ENCODE measurements at regions not wholly inside any gene's neighbourhood (a gene's known extent, or its start where the extent isn't known, plus 50 kb on each side); places are given as distances from the start of the nearest gene placed in this dataset.

DNA sequence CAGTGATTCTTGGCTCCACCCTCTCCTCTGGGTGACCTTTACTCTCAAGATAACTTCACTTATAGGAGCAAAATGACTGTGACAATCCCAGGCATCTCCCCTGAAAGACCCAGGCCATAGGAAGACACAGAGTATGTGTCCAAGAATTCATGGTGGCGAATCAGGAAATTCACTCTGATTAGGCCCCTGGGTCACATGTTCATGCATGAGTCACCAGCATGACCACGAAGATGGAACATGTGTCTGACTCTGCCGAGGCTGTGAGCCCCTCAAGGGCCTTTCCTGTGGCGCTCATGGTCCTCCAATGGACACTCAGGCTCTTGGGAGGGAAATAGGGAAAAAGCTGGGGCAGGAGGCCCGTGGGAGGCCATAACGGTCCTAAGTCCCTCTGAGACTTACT lies 74.0 kb upstream of the TEX51 start:
- no peak for DNase-seq (ENCODE audit: extremely low read depth, low read depth)

DNA sequence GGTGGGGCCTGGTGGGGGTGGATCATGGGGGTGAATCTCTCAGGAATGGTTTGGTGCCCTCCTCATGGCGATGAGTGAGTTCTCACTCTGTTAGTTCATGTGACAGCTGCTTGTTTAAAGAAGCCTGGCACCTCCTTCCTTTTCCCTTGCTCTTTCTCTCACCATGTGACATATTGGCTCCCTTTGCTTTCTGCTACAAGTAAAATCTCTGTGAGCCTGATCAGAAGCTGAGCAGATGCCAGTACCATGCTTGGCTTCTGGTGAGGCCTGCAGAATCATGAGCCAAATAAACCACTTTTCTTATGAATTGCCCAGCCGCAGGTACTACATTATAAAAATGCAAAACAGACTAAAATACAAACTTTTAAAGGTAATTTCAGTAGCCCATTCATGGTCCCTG lies 73.4 kb upstream of the TEX51 start:
- TF ChIP-seq, protein P1, sequence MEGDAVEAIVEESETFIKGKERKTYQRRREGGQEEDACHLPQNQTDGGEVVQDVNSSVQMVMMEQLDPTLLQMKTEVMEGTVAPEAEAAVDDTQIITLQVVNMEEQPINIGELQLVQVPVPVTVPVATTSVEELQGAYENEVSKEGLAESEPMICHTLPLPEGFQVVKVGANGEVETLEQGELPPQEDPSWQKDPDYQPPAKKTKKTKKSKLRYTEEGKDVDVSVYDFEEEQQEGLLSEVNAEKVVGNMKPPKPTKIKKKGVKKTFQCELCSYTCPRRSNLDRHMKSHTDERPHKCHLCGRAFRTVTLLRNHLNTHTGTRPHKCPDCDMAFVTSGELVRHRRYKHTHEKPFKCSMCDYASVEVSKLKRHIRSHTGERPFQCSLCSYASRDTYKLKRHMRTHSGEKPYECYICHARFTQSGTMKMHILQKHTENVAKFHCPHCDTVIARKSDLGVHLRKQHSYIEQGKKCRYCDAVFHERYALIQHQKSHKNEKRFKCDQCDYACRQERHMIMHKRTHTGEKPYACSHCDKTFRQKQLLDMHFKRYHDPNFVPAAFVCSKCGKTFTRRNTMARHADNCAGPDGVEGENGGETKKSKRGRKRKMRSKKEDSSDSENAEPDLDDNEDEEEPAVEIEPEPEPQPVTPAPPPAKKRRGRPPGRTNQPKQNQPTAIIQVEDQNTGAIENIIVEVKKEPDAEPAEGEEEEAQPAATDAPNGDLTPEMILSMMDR (IDR thresholded peaks at IDR 0.05; ENCODE audit: low read depth, low read length), result no peak
- no peak for DNase-seq (ENCODE audit: extremely low read depth, low read depth)

More for the DNA sequence above, 74.0 kb upstream of the TEX51 start:
- TF ChIP-seq, protein P1 (IDR thresholded peaks at IDR 0.05; ENCODE audit: low read depth, low read length), result no peak

DNA sequence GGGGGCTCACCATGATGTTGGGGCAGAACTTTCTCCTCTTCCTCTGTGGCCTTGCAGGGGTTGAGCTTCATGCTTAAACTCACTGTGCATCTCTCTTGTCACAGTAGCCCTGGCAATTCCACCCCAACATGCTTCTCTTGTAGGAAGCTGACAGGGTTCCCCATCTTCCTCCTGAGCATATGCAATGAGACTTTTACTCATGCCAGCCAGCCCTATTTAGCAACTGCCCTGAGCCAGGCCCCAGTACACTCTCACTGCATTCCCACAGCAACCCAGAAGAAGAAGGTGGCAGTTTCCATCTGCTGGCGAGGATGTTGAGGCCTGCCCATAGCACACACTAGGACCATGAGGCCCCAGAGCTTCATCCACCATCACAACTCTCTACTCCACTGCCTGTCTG lies 72.2 kb upstream of the TEX51 start:
- DNase-seq (ENCODE audit: extremely low read depth, low read depth), result no peak
- TF ChIP-seq, protein P1 (IDR thresholded peaks at IDR 0.05; ENCODE audit: low read depth, low read length), result no peak

DNA sequence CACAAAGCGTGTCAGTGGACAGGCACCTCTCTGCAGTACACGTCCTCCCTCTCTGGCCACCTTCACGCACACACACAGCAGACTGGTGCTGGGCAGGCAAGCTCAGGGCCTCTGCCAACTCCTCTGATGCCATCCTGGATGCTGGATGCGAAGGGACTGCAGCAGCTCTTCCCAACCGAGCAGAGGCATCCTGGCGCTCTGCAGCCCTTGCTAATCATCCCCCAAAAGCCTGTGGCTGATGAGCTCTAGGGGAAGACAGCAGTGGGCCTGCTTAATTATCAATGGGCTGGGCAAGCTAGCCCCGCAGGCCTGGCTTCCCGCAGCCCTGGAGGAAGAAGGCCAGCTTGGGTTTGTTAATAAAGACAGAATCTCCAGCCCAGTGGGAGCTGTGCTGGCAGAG lies 71.3 kb upstream of the TEX51 start:
- TF ChIP-seq, protein P1 (IDR thresholded peaks at IDR 0.05; ENCODE audit: low read depth, low read length), result no peak
- DNase-seq (ENCODE audit: extremely low read depth, low read depth), result no peak

DNA sequence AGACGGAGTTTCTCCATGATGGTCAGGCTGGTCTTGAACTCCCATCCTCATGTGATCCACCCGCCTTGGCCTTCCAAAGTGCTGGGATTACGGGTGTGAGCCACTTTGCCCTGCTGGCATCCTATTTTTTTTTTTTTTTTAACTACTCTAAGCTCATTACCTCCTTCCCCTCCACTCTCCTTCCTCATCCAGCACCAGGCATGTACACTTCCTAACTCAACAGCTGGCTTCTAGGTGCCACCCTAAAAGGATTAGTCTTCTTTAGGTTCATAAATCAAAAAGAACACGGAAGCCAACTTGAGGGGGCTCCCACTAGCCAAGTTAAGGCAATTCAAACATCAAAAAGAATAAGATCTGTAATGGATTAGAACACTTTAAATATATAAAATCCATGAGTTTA lies 70.6 kb upstream of the TEX51 start:
- DNase-seq (ENCODE audit: extremely low read depth, low read depth), result no peak
- TF ChIP-seq, protein P1 (IDR thresholded peaks at IDR 0.05; ENCODE audit: low read depth, low read length), result no peak

DNA sequence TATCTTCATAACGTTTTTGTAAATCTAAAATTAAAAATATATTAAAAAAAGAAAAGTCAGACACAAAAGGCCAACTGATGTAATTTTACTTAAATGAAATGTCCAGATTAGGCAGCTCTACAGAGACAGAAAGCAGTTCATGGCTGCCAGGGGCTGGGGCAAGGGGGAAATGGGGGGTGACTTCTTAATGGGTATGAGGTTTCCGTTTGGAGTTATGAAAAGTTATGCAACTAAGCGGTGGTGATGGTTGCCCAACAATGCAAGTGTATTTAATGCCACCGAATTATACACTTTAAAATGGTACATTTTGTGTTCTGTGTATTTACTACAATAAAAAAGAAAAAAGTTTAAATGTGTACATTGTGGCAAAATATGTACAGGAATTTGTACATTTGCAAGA lies 70.2 kb upstream of the TEX51 start:
- TF ChIP-seq, protein P1 (IDR thresholded peaks at IDR 0.05; ENCODE audit: low read depth, low read length), result no peak
- DNase-seq (ENCODE audit: extremely low read depth, low read depth), result no peak

DNA sequence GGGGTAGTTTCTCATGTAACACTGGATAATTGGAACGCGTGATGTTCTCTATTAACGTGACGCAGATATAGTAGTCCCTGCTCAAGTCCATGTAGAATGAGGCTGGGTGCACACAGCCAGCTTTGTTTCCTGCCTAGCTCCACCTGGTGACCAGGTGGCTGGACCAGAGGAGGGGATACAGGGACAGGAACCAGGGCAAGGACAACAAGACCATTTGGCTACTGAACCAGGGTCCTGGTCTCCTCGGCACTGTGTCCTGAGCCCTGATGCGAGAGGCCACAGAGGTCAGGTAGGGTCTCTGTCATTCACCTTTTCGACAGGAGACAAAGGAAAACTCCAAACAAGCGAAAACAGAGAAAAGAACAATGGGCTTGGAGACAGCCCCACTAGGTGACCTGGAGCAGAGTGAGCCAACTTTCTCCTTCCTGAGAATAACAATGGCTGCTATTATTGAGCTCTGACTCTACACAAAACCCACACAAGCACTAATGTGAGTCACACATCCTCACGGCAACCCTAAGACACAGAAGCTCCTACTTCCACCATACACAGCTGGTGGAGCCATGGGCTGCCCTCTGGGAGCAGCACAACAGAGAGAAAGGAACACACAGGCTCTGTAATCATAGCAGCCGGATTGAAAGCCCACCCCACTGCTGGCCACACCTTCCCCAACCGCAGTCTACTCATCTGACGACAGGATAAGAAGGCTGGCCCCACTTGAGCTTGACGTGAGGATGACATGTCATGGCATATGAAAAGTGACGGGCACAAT lies 67.3 kb upstream of the TEX51 start:
- DNase-seq (ENCODE audit: extremely low read depth, low read depth), result no peak
- TF ChIP-seq, protein P1 (IDR thresholded peaks at IDR 0.05; ENCODE audit: low read depth, low read length), result no peak

Measured in AG09319 (cell line).